Lower leg skin (tissue), 4 donors: ENCODE measurements at regions not wholly inside any gene's neighbourhood (a gene's known extent, or its start where the extent isn't known, plus 50 kb on each side); places are given as distances from the start of the nearest gene placed in this dataset.

Experiments used
- DNase-seq, 2 donors: peaks; one replicate each; pipeline ENCODE4 v3.0.0-alpha.2; 2019; ENCODE audit warnings: low spot score in 2 of 2
- H3K4me3 ChIP-seq: fragments of 200-600 bp; sonication (generic); 2 replicates; pipeline ENCODE4 v1.5.1; 2017; ENCODE audit warnings: mild to moderate bottlenecking, low read depth; ENCODE audit not compliant: poor library complexity, severe bottlenecking
- POLR2A ChIP-seq, 2 donors: fragments of 450-650 bp; IDR thresholded peaks; one replicate each; pipeline ENCODE4 v1.6.1; 2016 to 2017; ENCODE audit warnings: antibody characterized with exemption in 2 of 2, mild to moderate bottlenecking in 1 of 2, moderate library complexity in 1 of 2
- WGBS, 2 donors: methylation state at CpG; one replicate each; pipeline ENCODE4 v1.1.5; 2018; 5-methylcytosine and 5-hydroxymethylcytosine counted together
- intact Hi-C: fragments of 100-400 bp; cut with DNase I; formaldehyde crosslinking; loops from one replicate; pipeline ENCODE4 v1.15.0; 2023; ENCODE audit warnings: low total_unique reads
- TF ChIP-seq, protein P1 (sequence below), 3 donors: fragments of 450-650 bp; IDR thresholded peaks; one replicate each; pipeline ENCODE4 v1.5.1; 2016; ENCODE audit warnings: antibody characterized with exemption in 3 of 3, mild to moderate bottlenecking in 3 of 3, moderate library complexity in 2 of 3

DNA sequence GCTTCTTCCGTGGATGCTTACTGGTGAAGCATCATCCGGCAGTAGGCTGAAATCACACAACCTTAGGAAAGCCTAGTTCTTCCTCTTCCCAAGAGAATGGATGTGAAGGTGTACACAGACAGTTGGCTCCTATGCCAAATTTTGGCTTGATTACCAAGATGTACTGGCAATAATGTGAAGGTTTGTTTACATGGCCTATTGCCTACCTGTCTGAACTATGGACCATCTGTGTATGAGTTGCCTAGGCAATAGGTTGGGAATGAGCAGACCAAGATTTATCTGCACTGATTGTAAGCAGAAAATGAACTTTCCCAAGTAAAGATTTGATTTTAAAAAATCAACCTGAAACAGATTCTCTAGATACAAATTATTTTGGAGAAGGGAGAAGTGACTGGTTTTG, 325.9 kb upstream of the SORCS1 start:
- no peak overlapping the region for H3K4me3 ChIP-seq
- WGBS, 2 donors: 92 to 98% methylated on average over 2 of the region's 2 CpGs
- TF ChIP-seq POLR2A (IDR thresholded peaks at IDR 0.05): no peak
- TF ChIP-seq, protein P1, sequence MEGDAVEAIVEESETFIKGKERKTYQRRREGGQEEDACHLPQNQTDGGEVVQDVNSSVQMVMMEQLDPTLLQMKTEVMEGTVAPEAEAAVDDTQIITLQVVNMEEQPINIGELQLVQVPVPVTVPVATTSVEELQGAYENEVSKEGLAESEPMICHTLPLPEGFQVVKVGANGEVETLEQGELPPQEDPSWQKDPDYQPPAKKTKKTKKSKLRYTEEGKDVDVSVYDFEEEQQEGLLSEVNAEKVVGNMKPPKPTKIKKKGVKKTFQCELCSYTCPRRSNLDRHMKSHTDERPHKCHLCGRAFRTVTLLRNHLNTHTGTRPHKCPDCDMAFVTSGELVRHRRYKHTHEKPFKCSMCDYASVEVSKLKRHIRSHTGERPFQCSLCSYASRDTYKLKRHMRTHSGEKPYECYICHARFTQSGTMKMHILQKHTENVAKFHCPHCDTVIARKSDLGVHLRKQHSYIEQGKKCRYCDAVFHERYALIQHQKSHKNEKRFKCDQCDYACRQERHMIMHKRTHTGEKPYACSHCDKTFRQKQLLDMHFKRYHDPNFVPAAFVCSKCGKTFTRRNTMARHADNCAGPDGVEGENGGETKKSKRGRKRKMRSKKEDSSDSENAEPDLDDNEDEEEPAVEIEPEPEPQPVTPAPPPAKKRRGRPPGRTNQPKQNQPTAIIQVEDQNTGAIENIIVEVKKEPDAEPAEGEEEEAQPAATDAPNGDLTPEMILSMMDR (IDR thresholded peaks at IDR 0.05): no peak
- DNase-seq: no peak
- intact Hi-C loops: no loop called here

DNA sequence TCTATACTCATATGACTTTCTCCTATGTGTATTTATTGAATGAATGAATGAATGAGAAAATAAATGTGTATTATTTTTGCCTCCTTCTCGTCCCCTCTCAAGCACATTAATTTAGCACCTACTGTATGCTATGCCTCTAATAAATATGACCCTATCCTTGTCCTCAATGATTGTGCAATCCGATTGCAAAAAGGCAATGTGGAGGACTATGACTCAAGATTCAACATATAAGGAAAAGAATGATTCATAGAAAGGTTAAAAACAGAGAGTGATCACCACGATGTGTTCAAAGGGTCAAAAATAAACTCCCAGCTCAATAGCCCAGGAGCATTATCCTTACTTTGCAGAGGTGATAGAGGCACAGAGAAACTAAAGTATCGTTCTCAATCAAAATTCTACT, 322.8 kb upstream of the SORCS1 start:
- WGBS, 2 donors: 73% methylated on average over 4 of the region's 4 CpGs
- TF ChIP-seq, protein P1 (IDR thresholded peaks at IDR 0.05): no peak
- TF ChIP-seq POLR2A (IDR thresholded peaks at IDR 0.05): no peak
- no peak for DNase-seq
- no peak overlapping the region for H3K4me3 ChIP-seq
- intact Hi-C loops: no loop called here

DNA sequence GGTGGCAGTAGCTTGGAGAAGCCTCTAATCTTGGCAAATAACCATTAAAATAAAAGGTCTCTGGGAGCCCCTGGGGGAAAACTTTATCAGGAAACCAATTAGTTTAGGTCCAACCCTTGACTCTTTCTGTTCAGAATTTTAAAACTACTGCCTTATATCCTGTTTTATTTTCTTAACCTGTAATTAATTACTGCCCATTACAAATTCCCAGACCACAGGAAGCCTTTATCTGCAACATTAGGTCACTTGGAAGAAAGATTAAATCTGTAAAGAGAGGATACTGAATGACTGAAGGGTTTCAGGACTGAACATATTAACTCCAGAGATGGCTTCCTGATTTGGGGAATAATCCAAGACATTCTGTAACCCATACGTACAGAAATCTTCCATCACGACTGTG, 320.5 kb upstream of the SORCS1 start:
- no peak for DNase-seq
- TF ChIP-seq, protein P1 (IDR thresholded peaks at IDR 0.05): no peak
- no peak for TF ChIP-seq POLR2A (IDR thresholded peaks at IDR 0.05)
- WGBS, 2 donors: 64 to 72% methylated on average over 2 of the region's 2 CpGs
- intact Hi-C loops: no loop called here
- no peak overlapping the region for H3K4me3 ChIP-seq

DNA sequence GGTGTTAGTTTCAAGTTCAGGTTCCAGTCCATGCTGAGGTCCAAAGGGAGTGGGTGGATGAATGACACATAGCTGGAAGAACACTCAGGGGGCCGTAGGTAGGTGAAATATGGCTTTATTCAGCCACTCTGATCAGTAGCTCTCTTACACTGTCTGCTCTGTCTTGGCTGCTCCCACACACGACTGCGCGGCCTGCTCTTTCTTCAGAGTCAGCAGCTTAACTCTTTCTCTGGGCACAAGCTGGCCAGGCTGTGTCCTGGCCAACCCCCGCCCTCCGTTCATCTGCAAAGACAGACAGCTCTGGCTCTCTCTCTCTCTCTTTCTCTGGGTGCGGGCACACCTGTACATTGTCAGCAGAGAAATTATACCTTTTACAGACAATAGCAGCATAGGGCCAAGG, 317.4 kb upstream of the SORCS1 start:
- DNase-seq: no peak
- TF ChIP-seq, protein P1 (IDR thresholded peaks at IDR 0.05): no peak
- no peak for TF ChIP-seq POLR2A (IDR thresholded peaks at IDR 0.05)
- no peak overlapping the region for H3K4me3 ChIP-seq
- intact Hi-C loops: no loop called here
- WGBS, 2 donors: 68 to 76% methylated on average over 7 of the region's 7 CpGs

DNA sequence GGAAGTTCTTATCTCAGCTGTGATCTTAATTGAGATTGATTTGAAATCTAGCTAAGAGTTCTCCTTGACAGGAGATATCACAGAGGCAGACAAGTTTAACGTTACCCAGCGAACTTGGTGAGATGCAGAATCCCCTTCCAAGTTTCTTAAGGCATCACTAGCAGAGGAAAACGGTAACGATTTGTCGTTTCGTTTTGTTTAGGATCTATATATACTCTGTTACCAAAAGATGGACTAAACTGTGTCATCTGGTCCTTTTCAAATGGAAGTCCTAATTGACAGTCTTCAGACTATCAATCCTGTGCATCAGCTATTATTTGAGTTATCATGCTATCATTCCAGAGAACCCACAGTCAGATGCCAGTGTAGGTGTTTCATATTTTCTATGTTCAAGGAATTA, 316.7 kb upstream of the SORCS1 start:
- no peak overlapping the region for H3K4me3 ChIP-seq
- intact Hi-C loops: no loop called here
- 72 to 73% methylated on average over 6 of the region's 6 CpGs for WGBS, 2 donors
- no peak for DNase-seq
- TF ChIP-seq, protein P1 (IDR thresholded peaks at IDR 0.05): no peak
- no peak for TF ChIP-seq POLR2A (IDR thresholded peaks at IDR 0.05)

DNA sequence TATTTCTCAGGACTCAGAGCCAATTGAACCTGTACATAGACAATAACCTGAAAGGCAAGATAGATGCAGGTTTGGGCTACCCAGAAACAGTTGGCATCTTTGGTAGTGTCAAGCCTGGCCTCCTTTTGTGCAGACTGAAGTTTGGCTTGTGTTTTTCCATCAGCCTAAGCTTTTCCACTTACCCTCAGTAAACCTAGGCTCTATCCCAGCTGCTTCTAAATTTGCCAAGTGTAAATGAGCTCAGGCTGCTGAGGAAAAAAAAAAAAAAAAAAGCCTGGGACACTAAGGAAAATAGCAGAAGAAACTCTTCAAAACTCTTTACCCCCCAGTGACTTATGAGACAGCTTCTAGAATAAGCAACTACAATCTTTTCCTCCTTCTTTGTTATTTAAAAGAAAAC, 316.3 kb upstream of the SORCS1 start:
- TF ChIP-seq, protein P1 (IDR thresholded peaks at IDR 0.05): no peak
- TF ChIP-seq POLR2A (IDR thresholded peaks at IDR 0.05): no peak
- DNase-seq: no peak
- intact Hi-C loops: no loop called here
- H3K4me3 ChIP-seq: no peak overlapping the region
